ENCODE measurements at regions not wholly inside any gene's neighbourhood (a gene's known extent, or its start where the extent isn't known, plus 50 kb on each side); places are given as distances from the start of the nearest gene placed in this dataset.

DNA sequence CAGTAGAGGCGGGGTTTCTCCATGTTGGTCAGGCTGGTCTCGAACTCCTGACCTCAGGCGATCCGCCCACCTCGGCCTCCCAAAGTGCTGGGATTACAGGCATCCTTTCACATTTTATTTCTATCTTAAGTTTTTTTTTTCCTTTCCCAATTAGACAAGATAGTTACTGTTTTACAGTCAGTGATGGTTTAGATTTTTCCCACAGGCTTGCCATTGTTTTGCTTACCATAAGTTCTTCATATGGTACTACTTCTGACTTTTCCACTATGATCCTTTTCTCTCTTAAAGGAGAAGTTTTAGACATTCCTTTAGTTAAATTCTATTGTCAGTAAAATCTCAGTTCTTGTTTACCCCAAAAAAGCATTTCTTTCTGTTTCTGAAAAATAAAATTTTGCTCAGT is 462.6 kb downstream of the CENPC start:
- no peak for ATAC-seq

DNA sequence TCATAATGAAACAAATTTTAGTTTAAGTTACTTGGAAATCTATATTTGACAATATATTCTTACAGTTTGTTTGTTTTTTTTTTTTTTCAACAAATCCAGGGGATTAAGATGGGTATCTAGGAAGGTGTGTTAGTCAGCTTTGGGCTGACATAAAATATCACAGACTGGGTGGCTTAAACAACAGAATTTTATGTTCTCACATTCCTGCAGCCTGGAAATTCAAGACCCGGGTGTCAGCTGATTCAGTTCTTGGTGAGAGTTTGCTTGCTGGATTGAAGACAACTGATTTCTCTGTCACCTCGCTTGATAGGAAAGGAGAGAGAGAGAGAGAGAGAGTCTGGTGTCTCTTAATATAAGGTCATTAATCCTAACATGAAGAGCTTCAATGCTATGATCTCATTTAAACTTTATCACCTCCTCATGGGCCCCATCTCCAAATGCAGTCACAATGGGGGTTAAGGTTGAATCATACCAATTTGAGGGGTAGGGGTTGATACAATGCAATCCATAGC is 465.2 kb downstream of the CENPC start:
- no peaks in the 10 kb centered on the region for H3K4me1 ChIP-seq
- TF ChIP-seq, protein P1, sequence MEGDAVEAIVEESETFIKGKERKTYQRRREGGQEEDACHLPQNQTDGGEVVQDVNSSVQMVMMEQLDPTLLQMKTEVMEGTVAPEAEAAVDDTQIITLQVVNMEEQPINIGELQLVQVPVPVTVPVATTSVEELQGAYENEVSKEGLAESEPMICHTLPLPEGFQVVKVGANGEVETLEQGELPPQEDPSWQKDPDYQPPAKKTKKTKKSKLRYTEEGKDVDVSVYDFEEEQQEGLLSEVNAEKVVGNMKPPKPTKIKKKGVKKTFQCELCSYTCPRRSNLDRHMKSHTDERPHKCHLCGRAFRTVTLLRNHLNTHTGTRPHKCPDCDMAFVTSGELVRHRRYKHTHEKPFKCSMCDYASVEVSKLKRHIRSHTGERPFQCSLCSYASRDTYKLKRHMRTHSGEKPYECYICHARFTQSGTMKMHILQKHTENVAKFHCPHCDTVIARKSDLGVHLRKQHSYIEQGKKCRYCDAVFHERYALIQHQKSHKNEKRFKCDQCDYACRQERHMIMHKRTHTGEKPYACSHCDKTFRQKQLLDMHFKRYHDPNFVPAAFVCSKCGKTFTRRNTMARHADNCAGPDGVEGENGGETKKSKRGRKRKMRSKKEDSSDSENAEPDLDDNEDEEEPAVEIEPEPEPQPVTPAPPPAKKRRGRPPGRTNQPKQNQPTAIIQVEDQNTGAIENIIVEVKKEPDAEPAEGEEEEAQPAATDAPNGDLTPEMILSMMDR (IDR thresholded peaks at IDR 0.05): no peak

More for the DNA sequence above, 462.6 kb downstream of the CENPC start:
- Histone ChIP-seq H3K9me3 (no peaks in the 10 kb centered on the region), H3K4me3 (no peak overlapping the region), H3K4me1 (no peaks in the 10 kb centered on the region), H3K27ac (no peak overlapping the region), H3K36me3 (no peaks in the 10 kb centered on the region), H3K27me3 (no peaks in the 10 kb centered on the region)
- TF ChIP-seq, protein P1 (IDR thresholded peaks at IDR 0.05): no peak
- intact Hi-C loops (cut with DNase I): no loop called here
- DNase-seq: no peak

DNA sequence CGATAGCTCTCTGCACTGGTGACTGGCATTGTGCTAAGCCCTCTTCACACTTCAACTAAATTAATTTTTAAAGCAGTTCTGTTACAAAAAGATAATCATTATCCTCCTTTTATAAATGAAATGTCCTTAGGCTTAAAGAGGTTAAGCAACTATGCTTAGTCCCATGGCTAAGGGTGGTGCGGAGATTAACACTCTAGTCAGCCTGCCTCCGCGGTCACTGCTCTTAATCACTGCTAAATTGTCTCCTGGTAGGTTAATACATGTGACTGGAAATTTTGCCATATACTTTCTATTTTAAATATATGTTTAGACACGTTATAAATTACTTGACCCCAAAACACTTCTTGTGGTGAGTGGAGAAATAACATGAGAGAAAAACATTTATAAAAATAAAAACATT is 473.7 kb downstream of the CENPC start:
- Histone ChIP-seq H3K27me3 (no peaks in the 10 kb centered on the region), H3K27ac (no peak overlapping the region), H3K4me3 (no peak overlapping the region), H3K4me1 (no peaks in the 10 kb centered on the region), H3K36me3 (no peaks in the 10 kb centered on the region), H3K9me3 (peaks cover 0 to 12% of the 10 kb centered on the region in 2 donors)
- TF ChIP-seq, protein P1 (IDR thresholded peaks at IDR 0.05): no peak
- intact Hi-C loops (cut with DNase I): no loop called here
- ATAC-seq: no peak
- no peak for DNase-seq

More for the DNA sequence above, 465.2 kb downstream of the CENPC start:
- no peaks in the 10 kb centered on the region for H3K27me3 ChIP-seq
- H3K27ac ChIP-seq: no peak overlapping the region
- H3K36me3 ChIP-seq: no peaks in the 10 kb centered on the region
- intact Hi-C loops (cut with DNase I): no loop called here
- no peaks in the 10 kb centered on the region for H3K9me3 ChIP-seq
- ATAC-seq (no peak), DNase-seq (no peak)
- H3K4me3 ChIP-seq: no peak overlapping the region

DNA sequence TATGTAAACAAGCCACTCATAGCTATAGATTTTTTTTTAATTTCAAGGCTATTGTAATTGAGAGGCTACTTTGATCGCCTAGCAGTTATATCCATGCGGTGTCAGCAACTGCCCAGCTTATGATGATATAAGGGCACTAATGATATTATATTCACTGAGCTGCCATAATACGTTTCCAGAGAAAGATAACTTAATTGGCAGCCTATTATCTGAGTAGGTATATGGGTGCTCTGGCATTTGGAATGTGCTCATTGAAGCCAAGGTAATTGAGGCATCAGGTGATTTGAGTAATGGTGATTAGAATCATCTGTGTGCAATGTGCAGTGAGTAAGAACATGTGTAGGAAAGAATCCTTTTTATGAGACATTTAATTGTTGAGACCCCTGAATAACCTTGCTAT is 490.0 kb downstream of the CENPC start:
- H3K4me3 ChIP-seq: no peak overlapping the region
- no peak for ATAC-seq
- no peaks in the 10 kb centered on the region for H3K27me3 ChIP-seq
- H3K36me3 ChIP-seq: no peaks in the 10 kb centered on the region
- no peaks in the 10 kb centered on the region for H3K4me1 ChIP-seq
- intact Hi-C loops (cut with DNase I): no loop called here
- no peak for DNase-seq
- H3K27ac ChIP-seq: no peak overlapping the region
- H3K9me3 ChIP-seq: no peaks in the 10 kb centered on the region
- TF ChIP-seq, protein P1 (IDR thresholded peaks at IDR 0.05): no peak

DNA sequence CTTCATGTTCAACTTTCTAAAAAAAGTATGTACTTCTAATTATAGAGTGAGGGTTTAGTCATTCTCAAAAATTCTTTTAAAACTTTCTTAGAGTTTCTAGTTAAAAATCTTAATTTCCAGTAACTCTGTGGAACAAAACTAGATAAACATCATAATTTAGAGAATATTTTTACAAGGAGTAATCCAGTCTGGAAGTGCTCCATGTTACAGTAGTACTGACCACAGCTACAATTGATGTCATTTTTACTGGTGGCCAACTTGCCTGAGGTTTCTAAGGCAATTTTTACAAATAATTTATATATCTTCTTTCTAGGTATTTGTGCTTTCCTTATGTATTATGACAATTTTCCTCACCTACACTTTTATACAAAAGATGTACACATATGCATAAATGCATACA is 490.4 kb downstream of the CENPC start:
- H3K4me1 ChIP-seq: no peaks in the 10 kb centered on the region
- no peak overlapping the region for H3K27ac ChIP-seq
- TF ChIP-seq, protein P1 (IDR thresholded peaks at IDR 0.05): no peak
- no peak for DNase-seq
- H3K36me3 ChIP-seq: no peaks in the 10 kb centered on the region
- ATAC-seq: no peak
- no peak overlapping the region for H3K4me3 ChIP-seq
- intact Hi-C loops (cut with DNase I): no loop called here
- H3K9me3 ChIP-seq: no peaks in the 10 kb centered on the region
- no peaks in the 10 kb centered on the region for H3K27me3 ChIP-seq
